GM23338 (cell line): ENCODE measurements at regions not wholly inside any gene's neighbourhood (a gene's known extent, or its start where the extent isn't known, plus 50 kb on each side); places are given as distances from the start of the nearest gene placed in this dataset.

Experiments
- ATAC-seq: fragments of 200-7000 bp; cut with Tn5 transposase; 3 replicates; pipeline ENCODE4 v1.9.1; 2020
- DNase-seq: peaks from one replicate; pipeline ENCODE4 v3.0.0-alpha.2; 2015; ENCODE audit warnings: low spot score
- H2AFZ ChIP-seq: fragments of 200-600 bp; sonication (generic); 2 replicates; pipeline ENCODE4 v1.8.0; 2016; ENCODE audit warnings: antibody characterized with exemption, mild to moderate bottlenecking, moderate library complexity
- H3F3A ChIP-seq: fragments of 200-600 bp; sonication (generic); replicated peaks from 2 replicates; pipeline ENCODE4 v1.8.0; 2017; ENCODE audit warnings: antibody characterized with exemption, mixed run types, low read depth
- H3K27ac ChIP-seq: fragments of 200-600 bp; sonication (generic); 2 replicates; pipeline ENCODE4 v1.6.1; 2016; ENCODE audit warnings: low read depth
- H3K27me3 ChIP-seq: fragments of 200-600 bp; sonication (generic); 2 replicates; pipeline ENCODE4 v1.8.0; 2016; ENCODE audit warnings: mild to moderate bottlenecking, mixed run types, moderate library complexity; ENCODE audit not compliant: insufficient read depth
- H3K36me3 ChIP-seq: fragments of 200-600 bp; sonication (generic); 2 replicates; pipeline ENCODE4 v1.8.0; 2016; ENCODE audit warnings: mild to moderate bottlenecking; ENCODE audit not compliant: insufficient read depth
- H3K4me1 ChIP-seq: fragments of 200-600 bp; sonication (generic); 2 replicates; pipeline ENCODE4 v1.8.0; 2016; ENCODE audit warnings: mild to moderate bottlenecking, moderate library complexity; ENCODE audit not compliant: insufficient read depth
- H3K4me2 ChIP-seq: fragments of 200-600 bp; sonication (generic); 2 replicates; pipeline ENCODE4 v1.7.1; 2017; ENCODE audit warnings: mixed run types
- H3K4me3 ChIP-seq: fragments of 200-600 bp; sonication (generic); 2 replicates; pipeline ENCODE4 v1.6.1; 2016; ENCODE audit warnings: mixed run types
- H3K79me2 ChIP-seq: fragments of 200-600 bp; sonication (generic); replicated peaks from 2 replicates; pipeline ENCODE4 v1.8.0; 2017; ENCODE audit warnings: mild to moderate bottlenecking; ENCODE audit not compliant: insufficient read depth
- H3K9me2 ChIP-seq: fragments of 200-600 bp; sonication (generic); 2 replicates; pipeline ENCODE4 v1.8.0; 2017; ENCODE audit not compliant: insufficient read depth
- H4K20me1 ChIP-seq: fragments of 200-600 bp; sonication (generic); replicated peaks from 2 replicates; pipeline ENCODE4 v1.8.0; 2017; ENCODE audit warnings: mild to moderate bottlenecking; ENCODE audit not compliant: insufficient read depth
- H3K27ac Mint-ChIP-seq: 2 replicates; pipeline ENCODE4 v1.8.0; 2020; ENCODE audit warnings: inconsistent platforms, mild to moderate bottlenecking, moderate library complexity, mixed read lengths
- H3K27me3 Mint-ChIP-seq: 3 replicates; pipeline ENCODE4 v1.8.0; 2022; ENCODE audit warnings: low read depth, mild to moderate bottlenecking, moderate library complexity, mixed read lengths, inconsistent platforms; ENCODE audit not compliant: insufficient read depth, poor library complexity
- H3K36me3 Mint-ChIP-seq: 3 replicates; pipeline ENCODE4 v1.8.0; 2021; ENCODE audit warnings: low read depth, mild to moderate bottlenecking, inconsistent platforms, moderate library complexity, mixed read lengths
- H3K4me1 Mint-ChIP-seq: 3 replicates; pipeline ENCODE4 v1.8.0; 2020; ENCODE audit warnings: mild to moderate bottlenecking, inconsistent platforms, mixed read lengths
- H3K4me3 Mint-ChIP-seq: 3 replicates; pipeline ENCODE4 v1.8.0; 2021; ENCODE audit warnings: moderate library complexity, mild to moderate bottlenecking, inconsistent platforms, mixed read lengths
- H3K9me3 Mint-ChIP-seq: 3 replicates; pipeline ENCODE4 v1.8.0; 2020; ENCODE audit warnings: moderate library complexity, mild to moderate bottlenecking, inconsistent platforms, mixed read lengths
- CREB1 ChIP-seq: fragments of 250-450 bp; sonication (Bioruptor Pico); IDR thresholded peaks from 2 replicates; pipeline ENCODE4 v1.5.0; 2020; ENCODE audit warnings: low read depth, mild to moderate bottlenecking, moderate library complexity
- EZH2 ChIP-seq: fragments of 200-600 bp; sonication (generic); IDR thresholded peaks from one replicate; pipeline ENCODE4 v1.8.0; 2017; ENCODE audit warnings: antibody characterized with exemption, mild to moderate bottlenecking, low read depth; ENCODE audit not compliant: unreplicated experiment
- EZH2phosphoT487 ChIP-seq: fragments of 200-600 bp; sonication (generic); IDR thresholded peaks from one replicate; pipeline ENCODE4 v1.8.1; 2018; ENCODE audit warnings: antibody characterized with exemption; ENCODE audit not compliant: unreplicated experiment
- JUNB ChIP-seq: IDR thresholded peaks from one replicate; pipeline ENCODE4 v1.6.1; 2016; ENCODE audit warnings: antibody characterized with exemption; ENCODE audit not compliant: unreplicated experiment
- NANOG ChIP-seq: IDR thresholded peaks from 2 replicates; pipeline ENCODE4 v1.6.1; 2016; ENCODE audit warnings: antibody characterized with exemption, borderline replicate concordance
- POLR2AphosphoS5 ChIP-seq: IDR thresholded peaks from 2 replicates; pipeline ENCODE4 v1.6.1; 2016; ENCODE audit warnings: antibody characterized with exemption, low read depth
- TF ChIP-seq, protein P1 (sequence below): fragments of 250-450 bp; sonication (Bioruptor Pico); IDR thresholded peaks from 2 replicates; pipeline ENCODE4 v1.5.0; 2020; ENCODE audit warnings: mild to moderate bottlenecking, moderate library complexity
- TF ChIP-seq, protein P2 (sequence below): IDR thresholded peaks from 2 replicates; pipeline ENCODE4 v1.6.1; 2016; ENCODE audit warnings: antibody characterized with exemption

DNA sequence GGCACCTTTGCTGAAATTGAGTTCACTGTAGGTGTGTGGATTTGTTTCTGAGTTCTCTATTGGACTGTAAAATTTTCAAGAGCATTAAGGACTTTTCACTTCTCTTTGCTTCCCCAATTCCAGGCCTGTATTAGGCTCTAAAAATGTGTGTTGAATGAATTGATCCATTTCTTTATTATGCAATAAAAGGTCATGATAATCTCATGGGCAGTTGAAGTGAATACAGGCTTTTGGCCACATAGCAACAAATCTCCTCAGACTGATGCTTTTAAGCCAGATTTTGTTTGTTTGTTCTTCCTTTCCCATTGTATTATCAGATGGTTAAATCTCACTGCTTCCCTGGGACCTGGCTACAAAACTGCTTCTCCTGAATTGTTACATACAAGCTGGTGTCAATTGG is 258.0 kb upstream of the FAR2 start:
- H3K27ac Mint-ChIP-seq = no peak overlapping the region
- no peaks in the 10 kb centered on the region for H3K27me3 Mint-ChIP-seq
- H3K4me1 ChIP-seq = no peaks in the 10 kb centered on the region
- H3K4me1 Mint-ChIP-seq = no peaks in the 10 kb centered on the region
- TF ChIP-seq, protein P1, sequence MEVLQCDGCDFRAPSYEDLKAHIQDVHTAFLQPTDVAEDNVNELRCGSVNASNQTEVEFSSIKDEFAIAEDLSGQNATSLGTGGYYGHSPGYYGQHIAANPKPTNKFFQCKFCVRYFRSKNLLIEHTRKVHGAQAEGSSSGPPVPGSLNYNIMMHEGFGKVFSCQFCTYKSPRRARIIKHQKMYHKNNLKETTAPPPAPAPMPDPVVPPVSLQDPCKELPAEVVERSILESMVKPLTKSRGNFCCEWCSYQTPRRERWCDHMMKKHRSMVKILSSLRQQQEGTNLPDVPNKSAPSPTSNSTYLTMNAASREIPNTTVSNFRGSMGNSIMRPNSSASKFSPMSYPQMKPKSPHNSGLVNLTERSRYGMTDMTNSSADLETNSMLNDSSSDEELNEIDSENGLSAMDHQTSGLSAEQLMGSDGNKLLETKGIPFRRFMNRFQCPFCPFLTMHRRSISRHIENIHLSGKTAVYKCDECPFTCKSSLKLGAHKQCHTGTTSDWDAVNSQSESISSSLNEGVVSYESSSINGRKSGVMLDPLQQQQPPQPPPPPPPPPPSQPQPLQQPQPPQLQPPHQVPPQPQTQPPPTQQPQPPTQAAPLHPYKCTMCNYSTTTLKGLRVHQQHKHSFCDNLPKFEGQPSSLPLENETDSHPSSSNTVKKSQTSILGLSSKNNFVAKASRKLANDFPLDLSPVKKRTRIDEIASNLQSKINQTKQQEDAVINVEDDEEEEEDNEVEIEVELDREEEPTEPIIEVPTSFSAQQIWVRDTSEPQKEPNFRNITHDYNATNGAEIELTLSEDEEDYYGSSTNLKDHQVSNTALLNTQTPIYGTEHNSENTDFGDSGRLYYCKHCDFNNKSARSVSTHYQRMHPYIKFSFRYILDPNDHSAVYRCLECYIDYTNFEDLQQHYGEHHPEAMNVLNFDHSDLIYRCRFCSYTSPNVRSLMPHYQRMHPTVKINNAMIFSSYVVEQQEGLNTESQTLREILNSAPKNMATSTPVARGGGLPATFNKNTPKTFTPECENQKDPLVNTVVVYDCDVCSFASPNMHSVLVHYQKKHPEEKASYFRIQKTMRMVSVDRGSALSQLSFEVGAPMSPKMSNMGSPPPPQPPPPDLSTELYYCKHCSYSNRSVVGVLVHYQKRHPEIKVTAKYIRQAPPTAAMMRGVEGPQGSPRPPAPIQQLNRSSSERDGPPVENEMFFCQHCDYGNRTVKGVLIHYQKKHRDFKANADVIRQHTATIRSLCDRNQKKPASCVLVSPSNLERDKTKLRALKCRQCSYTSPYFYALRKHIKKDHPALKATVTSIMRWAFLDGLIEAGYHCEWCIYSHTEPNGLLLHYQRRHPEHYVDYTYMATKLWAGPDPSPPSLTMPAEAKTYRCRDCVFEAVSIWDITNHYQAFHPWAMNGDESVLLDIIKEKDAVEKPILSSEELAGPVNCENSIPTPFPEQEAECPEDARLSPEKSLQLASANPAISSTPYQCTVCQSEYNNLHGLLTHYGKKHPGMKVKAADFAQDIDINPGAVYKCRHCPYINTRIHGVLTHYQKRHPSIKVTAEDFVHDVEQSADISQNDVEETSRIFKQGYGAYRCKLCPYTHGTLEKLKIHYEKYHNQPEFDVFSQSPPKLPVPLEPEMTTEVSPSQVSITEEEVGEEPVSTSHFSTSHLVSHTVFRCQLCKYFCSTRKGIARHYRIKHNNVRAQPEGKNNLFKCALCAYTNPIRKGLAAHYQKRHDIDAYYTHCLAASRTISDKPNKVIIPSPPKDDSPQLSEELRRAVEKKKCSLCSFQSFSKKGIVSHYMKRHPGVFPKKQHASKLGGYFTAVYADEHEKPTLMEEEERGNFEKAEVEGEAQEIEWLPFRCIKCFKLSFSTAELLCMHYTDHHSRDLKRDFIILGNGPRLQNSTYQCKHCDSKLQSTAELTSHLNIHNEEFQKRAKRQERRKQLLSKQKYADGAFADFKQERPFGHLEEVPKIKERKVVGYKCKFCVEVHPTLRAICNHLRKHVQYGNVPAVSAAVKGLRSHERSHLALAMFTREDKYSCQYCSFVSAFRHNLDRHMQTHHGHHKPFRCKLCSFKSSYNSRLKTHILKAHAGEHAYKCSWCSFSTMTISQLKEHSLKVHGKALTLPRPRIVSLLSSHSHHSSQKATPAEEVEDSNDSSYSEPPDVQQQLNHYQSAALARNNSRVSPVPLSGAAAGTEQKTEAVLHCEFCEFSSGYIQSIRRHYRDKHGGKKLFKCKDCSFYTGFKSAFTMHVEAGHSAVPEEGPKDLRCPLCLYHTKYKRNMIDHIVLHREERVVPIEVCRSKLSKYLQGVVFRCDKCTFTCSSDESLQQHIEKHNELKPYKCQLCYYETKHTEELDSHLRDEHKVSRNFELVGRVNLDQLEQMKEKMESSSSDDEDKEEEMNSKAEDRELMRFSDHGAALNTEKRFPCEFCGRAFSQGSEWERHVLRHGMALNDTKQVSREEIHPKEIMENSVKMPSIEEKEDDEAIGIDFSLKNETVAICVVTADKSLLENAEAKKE (CRISPR knock-in tag) = no peak
- TF ChIP-seq EZH2phosphoT487 (no peak), POLR2AphosphoS5 (no peak), NANOG (no peak), JUNB (no peak), EZH2 (no peak), CREB1 (CRISPR knock-in tag) (no peak)
- TF ChIP-seq, protein P2, sequence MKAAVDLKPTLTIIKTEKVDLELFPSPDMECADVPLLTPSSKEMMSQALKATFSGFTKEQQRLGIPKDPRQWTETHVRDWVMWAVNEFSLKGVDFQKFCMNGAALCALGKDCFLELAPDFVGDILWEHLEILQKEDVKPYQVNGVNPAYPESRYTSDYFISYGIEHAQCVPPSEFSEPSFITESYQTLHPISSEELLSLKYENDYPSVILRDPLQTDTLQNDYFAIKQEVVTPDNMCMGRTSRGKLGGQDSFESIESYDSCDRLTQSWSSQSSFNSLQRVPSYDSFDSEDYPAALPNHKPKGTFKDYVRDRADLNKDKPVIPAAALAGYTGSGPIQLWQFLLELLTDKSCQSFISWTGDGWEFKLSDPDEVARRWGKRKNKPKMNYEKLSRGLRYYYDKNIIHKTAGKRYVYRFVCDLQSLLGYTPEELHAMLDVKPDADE = no peak
- H3K9me2 ChIP-seq = no peaks in the 10 kb centered on the region
- ATAC-seq (no peak), DNase-seq (no peak)
- H3F3A ChIP-seq = no peaks in the 10 kb centered on the region
- no peak overlapping the region for H3K4me3 Mint-ChIP-seq
- no peak overlapping the region; the same call in 1 of the 2 replicates for H2AFZ ChIP-seq
- no peaks in the 10 kb centered on the region for H3K36me3 Mint-ChIP-seq
- no peaks in the 10 kb centered on the region for H3K79me2 ChIP-seq
- H3K36me3 ChIP-seq = no peaks in the 10 kb centered on the region
- H4K20me1 ChIP-seq = no peaks in the 10 kb centered on the region
- no peak overlapping the region for H3K4me3 ChIP-seq
- H3K9me3 Mint-ChIP-seq = no peaks in the 10 kb centered on the region
- H3K4me2 ChIP-seq = no peak overlapping the region
- H3K27ac ChIP-seq = no peak overlapping the region
- H3K27me3 ChIP-seq = no peaks in the 10 kb centered on the region
